ENCODE measurements at regions not wholly inside any gene's neighbourhood (a gene's known extent, or its start where the extent isn't known, plus 50 kb on each side); places are given as distances from the start of the nearest gene placed in this dataset.

- no peak for TF ChIP-seq REST (IDR thresholded peaks at IDR 0.05; ENCODE audit: borderline replicate concordance)
- TF ChIP-seq REST (CRISPR knock-in tag; IDR thresholded peaks at IDR 0.05; ENCODE audit: low read depth): no peak
- TF ChIP-seq SMARCE1 (IDR thresholded peaks at IDR 0.05): no peak
- TF ChIP-seq ARID4B (CRISPR knock-in tag; IDR thresholded peaks at IDR 0.05): no peak
- no peak for TF ChIP-seq PCBP1 (IDR thresholded peaks at IDR 0.05; ENCODE audit: low read depth, low read length, poor library complexity, severe bottlenecking)
- no peak for TF ChIP-seq RFX5 (IDR thresholded peaks at IDR 0.05; ENCODE audit: low read depth, low read length)
- no peak for TF ChIP-seq MITF (IDR thresholded peaks at IDR 0.05)
- no peak for TF ChIP-seq FOXJ3 (CRISPR knock-in tag; IDR thresholded peaks at IDR 0.05)
- no peak for TF ChIP-seq ZNF224 (CRISPR knock-in tag; IDR thresholded peaks at IDR 0.05)
- TF ChIP-seq ZNF717 (CRISPR knock-in tag; IDR thresholded peaks at IDR 0.05): no peak
- no peak for TF ChIP-seq RAD21 (CRISPR knock-in tag; conservative IDR thresholded peaks at IDR 0.05 in 1 of 2, IDR thresholded peaks at IDR 0.05 in 1 of 2)
- no peak for TF ChIP-seq ZNF436 (CRISPR knock-in tag; IDR thresholded peaks at IDR 0.05)
- TF ChIP-seq ERF (CRISPR knock-in tag; IDR thresholded peaks at IDR 0.05): no peak
- TF ChIP-seq PRMT5 (CRISPR knock-in tag; IDR thresholded peaks at IDR 0.05): no peak
Measured at GRCh38 chr12:7583471-7583870, 79.9 kb upstream of the CD163 start (continued).

Measured in K562 (cell line).